SK-MEL-5 (cell line): ENCODE measurements at regions not wholly inside any gene's neighbourhood (a gene's known extent, or its start where the extent isn't known, plus 50 kb on each side); places are given as distances from the start of the nearest gene placed in this dataset.

ENCODE experiments used
- DNase-seq: peaks from one replicate; pipeline ENCODE4 v3.0.0-alpha.2; 2016; ENCODE audit warnings: low read depth, low spot score
- in situ Hi-C: cut with HindIII; loops from 2 replicates; pipeline ENCODE4 v1.10.0; 2016; ENCODE audit warnings: low sequenced_read_pairs, high pct_unique_total_duplicates, low pct_unique_long_range_greater_than_20kb

- DNase-seq = no peak
- in situ Hi-C loops = no loop called here
Measured at GRCh38 chr18:78773303-78773755, 206.3 kb upstream of the SALL3 start.

GRCh38 chr18:78773819-78774218 lies 205.8 kb upstream of the SALL3 start:
- in situ Hi-C loops = no loop called here
- DNase-seq = no peak

GRCh38 chr18:78774741-78775141 lies 204.9 kb upstream of the SALL3 start:
- DNase-seq = no peak
- in situ Hi-C loops = no loop called here

GRCh38 chr18:78776151-78776550 lies 203.5 kb upstream of the SALL3 start:
- DNase-seq = no peak
- in situ Hi-C loops = no loop called here

GRCh38 chr18:78776706-78777285 lies 202.8 kb upstream of the SALL3 start:
- no peak for DNase-seq
- in situ Hi-C loops = no loop called here

- no peak for DNase-seq
- in situ Hi-C loops = no loop called here
Measured at GRCh38 chr18:78777992-78778391, 201.6 kb upstream of the SALL3 start.

- in situ Hi-C loops = no loop called here
- DNase-seq = no peak
Measured at GRCh38 chr18:78778651-78779050, 201.0 kb upstream of the SALL3 start.

GRCh38 chr18:78779996-78780718 lies 199.5 kb upstream of the SALL3 start:
- in situ Hi-C loops = no loop called here
- no peak for DNase-seq

GRCh38 chr18:78780719-78781600 lies 198.7 kb upstream of the SALL3 start:
- no peak for DNase-seq
- in situ Hi-C loops = no loop called here

GRCh38 chr18:78781601-78781960 lies 198.0 kb upstream of the SALL3 start:
- in situ Hi-C loops = no loop called here
- no peak for DNase-seq

- no peak for DNase-seq
- in situ Hi-C loops = no loop called here
Measured at GRCh38 chr18:78782951-78783563, 196.6 kb upstream of the SALL3 start.

- DNase-seq = no peak
- in situ Hi-C loops = no loop called here
Measured at GRCh38 chr18:78783564-78783960, 196.1 kb upstream of the SALL3 start.

- DNase-seq = no peak
- in situ Hi-C loops = no loop called here
Measured at GRCh38 chr18:78784861-78785260, 194.8 kb upstream of the SALL3 start.

- DNase-seq = no peak
- in situ Hi-C loops = no loop called here
Measured at GRCh38 chr18:78785706-78786105, 193.9 kb upstream of the SALL3 start.

- no peak for DNase-seq
- in situ Hi-C loops = no loop called here
Measured at GRCh38 chr18:78786776-78787175, 192.8 kb upstream of the SALL3 start.

GRCh38 chr18:78787751-78788150 lies 191.9 kb upstream of the SALL3 start:
- in situ Hi-C loops = no loop called here
- DNase-seq = no peak

- in situ Hi-C loops = no loop called here
- DNase-seq = no peak
Measured at GRCh38 chr18:78788161-78788560, 191.5 kb upstream of the SALL3 start.

GRCh38 chr18:78789850-78790249 lies 189.8 kb upstream of the SALL3 start:
- no peak for DNase-seq
- in situ Hi-C loops = no loop called here
